ENCODE measurements at regions not wholly inside any gene's neighbourhood (a gene's known extent, or its start where the extent isn't known, plus 50 kb on each side); places are given as distances from the start of the nearest gene placed in this dataset.

- TF ChIP-seq ZXDB (tag by site-specific recombination; IDR thresholded peaks at IDR 0.05) (no peak), AEBP2 (tag by site-specific recombination; IDR thresholded peaks at IDR 0.05; ENCODE audit: borderline replicate concordance) (no peak), ZSCAN18 (tag by site-specific recombination; IDR thresholded peaks at IDR 0.05) (no peak), ZNF707 (tag by site-specific recombination; IDR thresholded peaks at IDR 0.05) (no peak), ZNF394 (tag by site-specific recombination; IDR thresholded peaks at IDR 0.05; ENCODE audit: borderline replicate concordance) (no peak; the same call in 1 of the 2 replicates), ZNF596 (tag by site-specific recombination; IDR thresholded peaks at IDR 0.05) (no peak), SCRT1 (tag by site-specific recombination; IDR thresholded peaks at IDR 0.05; ENCODE audit: borderline replicate concordance) (no peak), ZNF518A (tag by site-specific recombination; conservative IDR thresholded peaks at IDR 0.05; ENCODE audit: low read depth) (no peak), ZNF670 (tag by site-specific recombination; IDR thresholded peaks at IDR 0.05; ENCODE audit: low read depth) (no peak), ZNF19 (tag by site-specific recombination; IDR thresholded peaks at IDR 0.05; ENCODE audit: low read depth) (no peak), ZNF202 (tag by site-specific recombination; IDR thresholded peaks at IDR 0.05; ENCODE audit: borderline replicate concordance) (no peak), ZNF280C (tag by site-specific recombination; IDR thresholded peaks at IDR 0.05) (no peak), ZNF114 (tag by site-specific recombination; IDR thresholded peaks at IDR 0.05) (no peak), SCRT2 (tag by site-specific recombination; IDR thresholded peaks at IDR 0.05) (no peak), ZNF23 (tag by site-specific recombination; IDR thresholded peaks at IDR 0.05; ENCODE audit: borderline replicate concordance) (no peak), ZNF221 (tag by site-specific recombination; IDR thresholded peaks at IDR 0.05; ENCODE audit: borderline replicate concordance) (no peak), ELK4 (IDR thresholded peaks at IDR 0.05; ENCODE audit: borderline replicate concordance, low read depth, low read length) (no peak), ZNF792 (tag by site-specific recombination; IDR thresholded peaks at IDR 0.05) (no peak), ZBTB44 (tag by site-specific recombination; IDR thresholded peaks at IDR 0.05) (no peak), OSR2 (tag by site-specific recombination; IDR thresholded peaks at IDR 0.05) (no peak), ZBTB11 (tag by site-specific recombination; conservative IDR thresholded peaks at IDR 0.05; ENCODE audit: low read depth) (no peak)
Observed at GRCh38 chr15:97504031-97504792, 456.3 kb upstream of the ARRDC4 start (continued).

Measured in HEK293 (cell line).